Endothelial cell of umbilical vein (primary cell): ENCODE measurements at regions not wholly inside any gene's neighbourhood (a gene's known extent, or its start where the extent isn't known, plus 50 kb on each side); places are given as distances from the start of the nearest gene placed in this dataset.

ENCODE experiments used
- BruUV-seq: library from RNA; stranded (reverse); fragments of 400-500 nt; replicated peaks from 2 replicates; lab custom pipeline; 2021; lab: Mats Ljungman, UMichigan
- CTCF ChIA-PET: fragments of 300-600, 350-600 bp; sonication (Branson Sonifier 250); formaldehyde crosslinking; loops from one replicate; lab custom pipeline; 2021; ENCODE audit warnings: antibody characterized with exemption, inconsistent platforms; lab: Charles Lee
- POLR2A ChIA-PET: fragments of 300-600, 350-600 bp; sonication (Branson Sonifier 250); formaldehyde crosslinking; loops from one replicate; lab custom pipeline; 2021; ENCODE audit warnings: antibody characterized with exemption, inconsistent platforms; lab: Charles Lee
- DNase-seq: peaks from one replicate; pipeline ENCODE4 v3.0.0-alpha.2; 2011; ENCODE audit warnings: low read depth, low spot score
- FAIRE-seq: peaks from 2 replicates; lab custom pipeline; 2011; peaks lifted over from hg19 to GRCh38; lab: Jason Lieb, UNC
- H2AFZ ChIP-seq: 2 replicates; pipeline ENCODE4 v1.6.0; 2012; ENCODE audit warnings: low read depth, low read length, control low read depth, inconsistent platforms
- H3K27ac ChIP-seq: 2 replicates; pipeline ENCODE4 v1.5.1; 2011; ENCODE audit warnings: low read depth, mild to moderate bottlenecking, control low read depth, low read length, moderate library complexity; ENCODE audit not compliant: insufficient read depth
- H3K27me3 ChIP-seq, 2 experiments: 2 replicates each; pipeline versions ENCODE4 v1.6.0 to v1.6.1; 2011; ENCODE audit warnings: low read length in 2 of 2, mixed read lengths in 1 of 2; ENCODE audit not compliant: control insufficient read depth in 2 of 2, insufficient read depth in 2 of 2
- H3K36me3 ChIP-seq, 2 experiments: 2 replicates in 1 of 2; 3 replicates in 1 of 2; pipeline ENCODE4 v1.5.1; 2011; ENCODE audit warnings: low read length in 2 of 2, mild to moderate bottlenecking in 1 of 2, moderate library complexity in 1 of 2; ENCODE audit not compliant: control insufficient read depth in 2 of 2, insufficient read depth in 2 of 2; ENCODE audit errors: extremely low read depth in 1 of 2
- H3K4me1 ChIP-seq: 3 replicates; pipeline ENCODE4 v1.5.1; 2011; ENCODE audit warnings: mild to moderate bottlenecking, low read length; ENCODE audit not compliant: control insufficient read depth, insufficient read depth; ENCODE audit errors: extremely low read depth
- H3K4me2 ChIP-seq: 2 replicates; pipeline ENCODE4 v1.6.1; 2011; ENCODE audit warnings: low read length, control low read depth, mixed read lengths; ENCODE audit not compliant: insufficient read depth
- H3K4me3 ChIP-seq, 3 experiments: fragments of 200-600 bp in 1 of 3; sonication (generic), shearing (Covaris generic) in 1 of 3; replicated peaks in 1 of 3; 2 replicates each; pipeline ENCODE4 v1.5.1; 2011 to 2016; ENCODE audit warnings: control low read depth in 3 of 3, low read length in 3 of 3, mild to moderate bottlenecking in 2 of 3, inconsistent platforms in 1 of 3, low read depth in 1 of 3, moderate library complexity in 1 of 3; ENCODE audit not compliant: insufficient read depth in 1 of 3
- H3K79me2 ChIP-seq: 2 replicates; pipeline ENCODE4 v1.6.0; 2012; ENCODE audit warnings: low read length, inconsistent platforms; ENCODE audit not compliant: control insufficient read depth, insufficient read depth
- H3K9ac ChIP-seq: replicated peaks from 2 replicates; pipeline ENCODE3; 2011; ENCODE audit warnings: low read length, control low read depth; ENCODE audit not compliant: insufficient read depth; ENCODE audit errors: extremely low read depth
- H3K9me1 ChIP-seq: replicated peaks from 3 replicates; pipeline ENCODE4 v1.6.0; 2011; ENCODE audit warnings: mild to moderate bottlenecking, low read length; ENCODE audit not compliant: control insufficient read depth, insufficient read depth; ENCODE audit errors: extremely low read depth
- H3K9me3 ChIP-seq: replicated peaks from 2 replicates; pipeline ENCODE4 v1.5.1; 2012; ENCODE audit warnings: low read length, inconsistent platforms; ENCODE audit not compliant: control insufficient read depth, insufficient read depth
- H4K20me1 ChIP-seq: replicated peaks from 2 replicates; pipeline ENCODE3; 2011; ENCODE audit warnings: mild to moderate bottlenecking, low read length; ENCODE audit not compliant: control insufficient read depth, insufficient read depth; ENCODE audit errors: extremely low read depth
- CTCF ChIP-seq, 2 donors: IDR thresholded peaks; 1 replicate in 1 of 2; 2 replicates in 1 of 2; pipeline ENCODE4 v1.5.1; 2011; ENCODE audit warnings: low read length in 2 of 2, mild to moderate bottlenecking in 2 of 2, moderate library complexity in 2 of 2, control low read depth in 1 of 2, inconsistent platforms in 1 of 2, low read depth in 1 of 2; ENCODE audit not compliant: insufficient read depth in 1 of 2; ENCODE audit errors: extremely low read depth in 1 of 2
- EZH2 ChIP-seq: IDR thresholded peaks from 2 replicates; pipeline ENCODE4 v1.6.1; 2012; ENCODE audit warnings: borderline replicate concordance, low read depth, mild to moderate bottlenecking, moderate library complexity, low read length, inconsistent platforms; ENCODE audit not compliant: severe bottlenecking
- FOS ChIP-seq: IDR thresholded peaks from 2 replicates; pipeline ENCODE4 v1.6.1; 2011; ENCODE audit warnings: mild to moderate bottlenecking, low read length, moderate library complexity, borderline replicate concordance; ENCODE audit not compliant: insufficient read depth
- GATA2 ChIP-seq: IDR thresholded peaks from 2 replicates; pipeline ENCODE4 v1.7.0; 2011; ENCODE audit warnings: low read depth, mild to moderate bottlenecking, moderate library complexity, mixed read lengths, low read length; ENCODE audit not compliant: insufficient read length, insufficient read depth
- JUN ChIP-seq: IDR thresholded peaks from 2 replicates; pipeline ENCODE4 v1.6.1; 2011; ENCODE audit warnings: borderline replicate concordance, low read depth; ENCODE audit not compliant: insufficient read length, insufficient read depth
- MYC ChIP-seq: IDR thresholded peaks from one replicate; pipeline ENCODE4 v1.6.1; 2011; ENCODE audit warnings: mild to moderate bottlenecking, low read depth, low read length
- POLR2A ChIP-seq: IDR thresholded peaks from 2 replicates; pipeline ENCODE4 v1.6.1; 2012; ENCODE audit warnings: low read depth, mild to moderate bottlenecking, control low read depth, low read length
- POLR2AphosphoS5 ChIP-seq: IDR thresholded peaks from 2 replicates; pipeline ENCODE4 v1.6.1; 2012; ENCODE audit warnings: low read depth, mild to moderate bottlenecking, control low read depth, low read length, moderate library complexity; ENCODE audit not compliant: insufficient read depth
- dilution Hi-C: fragments of 300-500 bp; cut with MboI; formaldehyde crosslinking; loops from one replicate; pipeline ENCODE4 v1.15.0; 2019; ENCODE audit warnings: low sequenced_read_pairs; ENCODE audit not compliant: extremely low pct_ligation_motif_present
- intact Hi-C: fragments of 100-400 bp; cut with micrococcal nuclease; formaldehyde crosslinking; loops from one replicate; pipeline ENCODE4 v1.10.0; 2022
- TF ChIP-seq, protein P1 (sequence below): IDR thresholded peaks from 2 replicates; pipeline ENCODE4 v1.6.1; 2011; ENCODE audit not compliant: insufficient read depth, insufficient read length

DNA sequence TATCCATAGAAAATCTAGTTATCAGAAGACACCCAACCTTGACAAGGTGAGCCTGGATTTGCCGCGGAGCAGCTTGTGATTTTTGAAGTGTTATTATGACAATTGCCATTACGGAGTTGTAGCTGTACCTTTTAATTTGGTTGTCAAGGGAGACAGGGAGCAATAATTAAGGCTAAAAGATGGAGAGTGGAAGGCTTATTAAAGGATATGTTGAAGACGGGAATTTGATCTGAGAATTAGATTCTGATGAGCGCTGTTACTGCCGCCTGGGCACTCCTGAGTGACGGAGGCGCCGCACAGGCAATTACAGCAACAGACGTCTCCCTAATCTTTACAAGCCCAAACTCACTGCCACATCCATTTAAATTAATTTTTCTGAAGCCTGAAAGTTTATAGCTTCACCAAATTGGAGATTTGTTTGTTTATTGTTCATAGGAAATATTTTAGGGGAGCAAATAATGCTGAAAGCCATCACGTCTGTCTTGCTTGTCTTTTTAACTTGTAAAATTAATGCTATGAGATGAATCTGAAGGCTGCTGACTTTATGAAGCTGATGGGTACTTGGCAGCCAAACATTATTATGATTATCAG lies 475.0 kb upstream of the ADARB2 start:
- no peaks in the 10 kb centered on the region for H3K36me3 ChIP-seq
- no TSS peak for BruUV-seq
- dilution Hi-C loops, result no loop called here

More for the DNA sequence above, 475.0 kb upstream of the ADARB2 start:
- H4K20me1 ChIP-seq, result no peaks in the 10 kb centered on the region
- POLR2A ChIA-PET, result no interaction called here
- TF ChIP-seq, protein P1, sequence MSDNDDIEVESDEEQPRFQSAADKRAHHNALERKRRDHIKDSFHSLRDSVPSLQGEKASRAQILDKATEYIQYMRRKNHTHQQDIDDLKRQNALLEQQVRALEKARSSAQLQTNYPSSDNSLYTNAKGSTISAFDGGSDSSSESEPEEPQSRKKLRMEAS, result no peak
- TF ChIP-seq JUN, result no peak
- TF ChIP-seq EZH2, result no peak
- TF ChIP-seq CTCF (IDR thresholded peaks at IDR 0.05; ENCODE audit: extremely low read depth in 1 of 2, insufficient read depth in 1 of 2, low read depth in 1 of 2, low read length in 2 of 2), result no peak
- no peak for TF ChIP-seq POLR2AphosphoS5
- no peak for TF ChIP-seq FOS
- no peak for TF ChIP-seq POLR2A
- no peak for TF ChIP-seq GATA2
- no peak for TF ChIP-seq MYC
- no peaks in the 10 kb centered on the region for H3K4me1 ChIP-seq
- H3K9me1 ChIP-seq, result no peaks in the 10 kb centered on the region
- H3K9me3 ChIP-seq, result peaks cover 2% of the 10 kb centered on the region
- no peak overlapping the region for H3K4me2 ChIP-seq
- intact Hi-C loops, result no loop called here
- DNase-seq, result no peak
- CTCF ChIA-PET, result no interaction called here
- FAIRE-seq, result no peak
- no peaks in the 10 kb centered on the region for H3K79me2 ChIP-seq
- H2AFZ ChIP-seq, result no peak overlapping the region
- no peak overlapping the region for H3K4me3 ChIP-seq
- no peak overlapping the region for H3K9ac ChIP-seq
- H3K27me3 ChIP-seq, result no peaks in the 10 kb centered on the region
- no peak overlapping the region for H3K27ac ChIP-seq
